ENCODE measurements at regions not wholly inside any gene's neighbourhood (a gene's known extent, or its start where the extent isn't known, plus 50 kb on each side); places are given as distances from the start of the nearest gene placed in this dataset.

DNA sequence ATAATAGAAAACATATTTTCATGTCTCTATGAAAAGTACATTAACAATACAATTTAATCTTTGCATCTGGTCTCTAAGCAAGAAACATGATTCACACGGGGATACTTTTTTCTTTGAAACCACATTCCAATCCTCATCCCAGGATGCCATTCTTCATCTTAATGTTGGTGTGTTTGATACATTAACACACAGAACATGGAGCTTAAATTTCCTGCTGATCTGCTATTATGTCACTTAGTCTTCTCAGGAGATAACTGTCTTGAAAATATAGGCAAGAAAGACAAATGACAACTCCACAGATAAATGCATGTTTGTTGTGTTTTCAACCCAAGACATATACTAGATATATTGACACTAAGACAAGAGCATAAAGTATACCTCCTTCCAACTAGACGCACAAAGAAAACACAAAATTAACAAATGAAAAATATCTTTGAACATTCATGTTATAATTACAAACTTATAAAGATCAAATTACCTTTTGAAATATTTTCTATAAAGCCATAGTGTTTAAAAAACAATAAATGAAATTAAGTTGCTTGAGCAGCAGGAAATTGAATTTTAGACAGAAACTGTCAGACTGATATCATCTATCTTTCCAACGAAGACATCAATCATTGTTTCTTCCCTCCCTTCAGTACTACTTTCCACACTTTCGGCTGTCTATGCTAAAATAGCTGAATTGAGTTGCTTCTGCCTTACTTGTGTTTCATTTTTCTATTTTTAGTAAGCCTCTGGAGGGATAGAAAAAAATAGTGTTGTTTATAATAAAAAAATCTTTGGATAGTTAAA lies 1676.7 kb upstream of the CDH9 start:
- TF ChIP-seq GATA2 (IDR thresholded peaks at IDR 0.05; ENCODE audit: low read depth, low read length) = no peak
- TF ChIP-seq GATA3 (IDR thresholded peaks at IDR 0.05; ENCODE audit: low read depth, low read length) = no peak
